Upper lobe of left lung (tissue), 6 donors: ENCODE measurements at regions not wholly inside any gene's neighbourhood (a gene's known extent, or its start where the extent isn't known, plus 50 kb on each side); places are given as distances from the start of the nearest gene placed in this dataset.

Experiments used
- ATAC-seq, 2 donors: fragments of 200-7000 bp; cut with Tn5 transposase; one replicate each; pipeline ENCODE4 v1.9.1; 2022; ENCODE audit warnings: mild to moderate bottlenecking in 2 of 2, moderate library complexity in 2 of 2; ENCODE audit not compliant: low FRiP score in 2 of 2
- DNase-seq, 2 donors: peaks; one replicate each; pipeline ENCODE4 v3.0.0-alpha.2; 2019 to 2020
- H3K27ac ChIP-seq, 4 donors: fragments of 200-600 bp; sonication (generic); one replicate each; pipeline ENCODE4 v1.5.1; 2016 to 2019
- H3K27me3 ChIP-seq, 4 donors: fragments of 200-600 bp; sonication (generic); one replicate each; pipeline ENCODE4 v1.5.1; 2017 to 2019
- H3K36me3 ChIP-seq, 4 donors: fragments of 200-600 bp; sonication (generic); one replicate each; pipeline ENCODE4 v1.5.1; 2016 to 2019
- H3K4me1 ChIP-seq, 4 donors: fragments of 200-600 bp; sonication (generic); one replicate each; pipeline ENCODE4 v1.5.1; 2018 to 2019
- H3K4me3 ChIP-seq, 4 donors: fragments of 200-600 bp; sonication (generic); one replicate each; pipeline ENCODE4 v1.5.1; 2017 to 2019; ENCODE audit warnings: mild to moderate bottlenecking in 2 of 4, moderate library complexity in 1 of 4
- H3K9me3 ChIP-seq, 4 donors: fragments of 200-600 bp; sonication (generic); one replicate each; pipeline ENCODE4 v1.5.1; 2018 to 2019
- EP300 ChIP-seq, 4 donors: sonication (generic); formaldehyde crosslinking; IDR thresholded peaks; one replicate each; pipeline ENCODE4 v1.5.1; 2017; ENCODE audit warnings: antibody characterized with exemption in 4 of 4, control low read depth in 2 of 4
- POLR2A ChIP-seq, 4 donors: fragments of 450-650 bp; IDR thresholded peaks; one replicate each; pipeline ENCODE4 v1.5.1; 2016 to 2017; ENCODE audit warnings: antibody characterized with exemption in 4 of 4, mild to moderate bottlenecking in 2 of 4
- POLR2AphosphoS5 ChIP-seq, 2 donors: sonication (generic); formaldehyde crosslinking; IDR thresholded peaks; one replicate each; pipeline ENCODE4 v1.5.1; 2017; ENCODE audit warnings: antibody characterized with exemption in 2 of 2
- WGBS, 2 donors: methylation state at CpG; one replicate each; pipeline ENCODE4 v1.1.5; 2017 to 2018; 5-methylcytosine and 5-hydroxymethylcytosine counted together
- TF ChIP-seq, protein P1 (sequence below), 6 experiments: fragments of 450-650 bp in 4 of 6; fragments of 200-600 bp in 2 of 6; sonication (generic) in 2 of 6; IDR thresholded peaks; one replicate each; pipeline ENCODE4 v1.5.1; 2016 to 2019; ENCODE audit warnings: antibody characterized with exemption in 6 of 6
- donor health status: DM: no; HTN: no; CAD: no; lungs with moderate emphysema.
- donor health status: DM: no; HTN: yes; CAD: no; lungs with severe emphysema.

DNA sequence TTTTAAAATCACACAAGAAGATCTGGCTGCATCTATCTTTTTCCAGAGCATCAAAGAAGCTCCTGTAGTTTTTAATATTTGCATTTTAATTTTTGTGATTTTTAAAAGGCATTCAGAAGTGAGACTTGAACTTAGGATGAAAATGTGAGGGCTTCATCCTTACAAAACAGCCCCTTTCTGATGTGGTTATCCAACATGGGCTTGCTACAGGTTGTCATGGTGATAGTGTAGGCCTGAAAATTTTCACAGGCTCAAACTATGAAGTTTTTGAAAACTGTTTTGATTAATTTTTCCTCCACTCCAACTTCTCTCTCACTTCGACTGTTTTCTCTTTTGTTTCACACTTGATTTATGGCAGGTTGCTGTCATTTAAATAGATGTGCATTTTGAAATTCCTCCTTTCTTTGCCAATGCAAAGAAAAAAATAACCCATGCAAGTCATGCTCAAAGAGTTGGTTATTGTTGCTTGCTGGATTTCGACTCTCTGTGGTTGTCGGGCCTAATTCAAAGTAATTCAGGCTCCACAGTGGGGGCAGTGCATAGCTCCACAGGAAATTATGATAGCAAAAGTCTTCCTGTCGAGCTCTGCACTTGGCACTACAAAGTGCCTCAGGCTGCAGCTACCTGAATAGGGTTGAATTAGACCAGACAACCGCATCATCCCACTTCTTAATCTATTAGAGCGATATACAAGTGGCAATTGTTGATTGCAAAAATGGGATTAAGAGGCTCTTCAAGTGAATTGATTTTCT lies 201.0 kb upstream of the GPR101 start:
- DNase-seq (no peak), ATAC-seq (no peak)
- H3K36me3 ChIP-seq: no peaks in the 10 kb centered on the region
- no peaks in the 10 kb centered on the region for H3K27me3 ChIP-seq
- TF ChIP-seq, protein P1, sequence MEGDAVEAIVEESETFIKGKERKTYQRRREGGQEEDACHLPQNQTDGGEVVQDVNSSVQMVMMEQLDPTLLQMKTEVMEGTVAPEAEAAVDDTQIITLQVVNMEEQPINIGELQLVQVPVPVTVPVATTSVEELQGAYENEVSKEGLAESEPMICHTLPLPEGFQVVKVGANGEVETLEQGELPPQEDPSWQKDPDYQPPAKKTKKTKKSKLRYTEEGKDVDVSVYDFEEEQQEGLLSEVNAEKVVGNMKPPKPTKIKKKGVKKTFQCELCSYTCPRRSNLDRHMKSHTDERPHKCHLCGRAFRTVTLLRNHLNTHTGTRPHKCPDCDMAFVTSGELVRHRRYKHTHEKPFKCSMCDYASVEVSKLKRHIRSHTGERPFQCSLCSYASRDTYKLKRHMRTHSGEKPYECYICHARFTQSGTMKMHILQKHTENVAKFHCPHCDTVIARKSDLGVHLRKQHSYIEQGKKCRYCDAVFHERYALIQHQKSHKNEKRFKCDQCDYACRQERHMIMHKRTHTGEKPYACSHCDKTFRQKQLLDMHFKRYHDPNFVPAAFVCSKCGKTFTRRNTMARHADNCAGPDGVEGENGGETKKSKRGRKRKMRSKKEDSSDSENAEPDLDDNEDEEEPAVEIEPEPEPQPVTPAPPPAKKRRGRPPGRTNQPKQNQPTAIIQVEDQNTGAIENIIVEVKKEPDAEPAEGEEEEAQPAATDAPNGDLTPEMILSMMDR (IDR thresholded peaks at IDR 0.05): no peak
- TF ChIP-seq EP300 (IDR thresholded peaks at IDR 0.05) (no peak), POLR2A (IDR thresholded peaks at IDR 0.05) (no peak), POLR2AphosphoS5 (IDR thresholded peaks at IDR 0.05) (no peak)
- WGBS, 2 donors: 35 to 49% methylated on average over 5 to 6 of the region's 6 CpGs
- H3K27ac ChIP-seq: no peak overlapping the region
- no peak overlapping the region for H3K4me3 ChIP-seq
- H3K4me1 ChIP-seq: no peaks in the 10 kb centered on the region
- H3K9me3 ChIP-seq: no peaks in the 10 kb centered on the region

DNA sequence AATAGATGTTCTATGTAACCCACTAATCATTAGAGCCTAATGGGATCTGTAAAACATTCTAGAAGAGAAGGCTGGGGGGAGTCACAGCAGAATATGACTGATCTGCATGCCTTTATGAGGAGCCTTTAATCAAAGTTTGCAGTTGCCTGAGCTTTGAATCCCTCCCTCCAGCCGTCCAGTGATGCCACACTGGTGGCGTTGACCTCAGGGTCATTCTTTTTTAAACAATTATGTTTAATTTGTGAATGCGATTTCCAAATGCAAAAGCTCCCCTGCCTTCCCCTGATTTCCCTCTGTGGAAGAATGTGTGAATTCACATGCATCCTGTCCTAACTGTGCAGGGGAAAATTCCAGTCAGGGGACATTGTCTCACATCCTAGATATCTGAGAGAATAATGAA lies 199.7 kb upstream of the GPR101 start:
- DNase-seq (no peak), ATAC-seq (no peak)
- Histone ChIP-seq H3K36me3 (no peaks in the 10 kb centered on the region), H3K4me3 (no peak overlapping the region), H3K9me3 (no peaks in the 10 kb centered on the region), H3K4me1 (no peaks in the 10 kb centered on the region), H3K27ac (no peak overlapping the region), H3K27me3 (no peaks in the 10 kb centered on the region)
- no peak for TF ChIP-seq EP300 (IDR thresholded peaks at IDR 0.05)
- TF ChIP-seq, protein P1 (IDR thresholded peaks at IDR 0.05): no peak
- TF ChIP-seq POLR2AphosphoS5 (IDR thresholded peaks at IDR 0.05): no peak
- no peak for TF ChIP-seq POLR2A (IDR thresholded peaks at IDR 0.05)
- 36 to 59% methylated on average over 3 of the region's 3 CpGs for WGBS, 2 donors

DNA sequence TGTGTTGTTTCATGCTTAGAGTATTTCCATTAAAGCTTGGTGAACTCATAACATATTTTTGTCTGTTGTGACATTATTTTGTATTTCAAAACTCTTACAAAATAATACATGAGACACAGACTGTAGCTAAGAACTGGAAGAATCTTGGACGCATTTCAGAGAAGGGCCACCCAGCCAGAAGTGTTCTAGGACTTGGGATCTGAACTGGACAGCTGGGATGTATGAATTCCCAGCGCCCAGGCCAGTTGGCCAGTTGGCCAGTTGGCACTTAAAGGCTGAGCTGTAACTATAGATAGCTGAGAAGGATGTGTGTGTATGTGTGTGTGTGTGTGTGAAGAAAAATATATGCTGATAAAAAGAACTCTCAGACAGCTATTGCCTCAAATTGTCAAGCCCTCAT lies 193.4 kb upstream of the GPR101 start:
- H3K9me3 ChIP-seq: no peaks in the 10 kb centered on the region
- no peak overlapping the region for H3K27ac ChIP-seq
- TF ChIP-seq POLR2A (IDR thresholded peaks at IDR 0.05) (no peak), POLR2AphosphoS5 (IDR thresholded peaks at IDR 0.05) (no peak), EP300 (IDR thresholded peaks at IDR 0.05) (no peak)
- TF ChIP-seq, protein P1 (IDR thresholded peaks at IDR 0.05): no peak
- DNase-seq (no peak), ATAC-seq (no peak)
- no peaks in the 10 kb centered on the region for H3K36me3 ChIP-seq
- H3K4me1 ChIP-seq: no peaks in the 10 kb centered on the region
- H3K4me3 ChIP-seq: no peak overlapping the region
- 44 to 100% methylated on average over 2 of the region's 2 CpGs for WGBS, 2 donors
- H3K27me3 ChIP-seq: no peaks in the 10 kb centered on the region

DNA sequence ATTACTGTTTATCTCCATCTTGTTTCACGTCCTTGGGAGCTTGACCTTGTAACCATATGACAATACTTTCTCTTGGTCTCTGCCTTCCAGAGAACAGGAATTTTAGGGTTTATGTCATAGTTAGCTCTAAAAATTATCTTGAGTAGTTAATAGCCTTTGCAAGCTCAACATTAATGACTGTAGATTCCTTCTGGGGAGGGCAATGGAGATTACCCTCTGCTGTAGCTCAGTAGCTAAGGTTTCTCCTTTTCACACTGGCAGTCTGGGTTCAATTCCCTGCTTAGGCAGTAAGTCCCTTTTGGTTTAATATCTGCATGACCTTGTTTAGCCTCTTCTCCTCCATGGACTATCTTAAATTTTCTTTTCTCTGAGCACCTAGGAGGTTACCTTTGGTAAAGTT lies 181.7 kb upstream of the GPR101 start:
- Histone ChIP-seq H3K9me3 (no peaks in the 10 kb centered on the region), H3K36me3 (no peaks in the 10 kb centered on the region), H3K27ac (no peak overlapping the region), H3K27me3 (no peaks in the 10 kb centered on the region), H3K4me3 (no peak overlapping the region), H3K4me1 (no peaks in the 10 kb centered on the region)
- WGBS, 2 donors: 72 to 90% methylated on average over 1 of the region's 1 CpG
- DNase-seq (no peak), ATAC-seq (no peak)
- TF ChIP-seq EP300 (IDR thresholded peaks at IDR 0.05) (no peak), POLR2A (IDR thresholded peaks at IDR 0.05) (no peak), POLR2AphosphoS5 (IDR thresholded peaks at IDR 0.05) (no peak)
- TF ChIP-seq, protein P1 (IDR thresholded peaks at IDR 0.05): no peak

DNA sequence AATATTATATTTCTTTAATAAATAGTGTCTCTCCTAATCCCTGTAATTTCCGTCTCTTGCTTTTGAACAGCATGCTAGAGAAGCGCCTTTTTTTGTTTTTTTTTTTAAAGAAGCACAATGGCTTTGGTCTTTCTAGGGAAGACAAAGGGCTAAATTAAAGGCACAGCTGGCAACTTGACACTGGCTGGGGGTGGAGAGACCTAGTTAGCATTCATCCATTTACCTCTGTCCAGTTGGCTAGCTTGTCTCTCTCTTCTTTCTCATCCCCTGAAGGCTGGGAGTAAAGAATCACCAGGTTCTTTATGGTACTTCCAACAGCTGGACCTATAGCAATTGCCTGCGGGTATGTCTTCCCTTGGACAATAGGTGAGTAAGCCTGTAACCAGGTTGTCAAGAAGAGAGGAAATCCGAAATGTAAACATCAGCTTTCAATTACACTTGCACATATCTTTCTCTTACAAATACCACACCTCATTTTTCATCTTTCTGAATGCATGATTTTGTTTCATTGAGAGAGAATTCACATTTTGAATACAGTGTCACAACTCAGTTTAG lies 178.4 kb upstream of the GPR101 start:
- Histone ChIP-seq H3K27ac (no peak overlapping the region), H3K9me3 (no peaks in the 10 kb centered on the region), H3K36me3 (no peaks in the 10 kb centered on the region), H3K4me3 (no peak overlapping the region), H3K4me1 (no peaks in the 10 kb centered on the region), H3K27me3 (no peaks in the 10 kb centered on the region)
- DNase-seq (no peak), ATAC-seq (no peak)
- whole genome bisulfite sequencing, 2 donors: 33 to 43% methylated on average over 4 of the region's 4 CpGs
- TF ChIP-seq, protein P1 (IDR thresholded peaks at IDR 0.05): no peak
- TF ChIP-seq POLR2A (IDR thresholded peaks at IDR 0.05) (no peak), EP300 (IDR thresholded peaks at IDR 0.05) (no peak)
